ENCODE measurements at regions not wholly inside any gene's neighbourhood (a gene's known extent, or its start where the extent isn't known, plus 50 kb on each side); places are given as distances from the start of the nearest gene placed in this dataset. TPM values are rescaled to one million over a fixed set of nuclear protein-coding genes. Genes with fewer than 3 reads are reported as not detected.

DNA sequence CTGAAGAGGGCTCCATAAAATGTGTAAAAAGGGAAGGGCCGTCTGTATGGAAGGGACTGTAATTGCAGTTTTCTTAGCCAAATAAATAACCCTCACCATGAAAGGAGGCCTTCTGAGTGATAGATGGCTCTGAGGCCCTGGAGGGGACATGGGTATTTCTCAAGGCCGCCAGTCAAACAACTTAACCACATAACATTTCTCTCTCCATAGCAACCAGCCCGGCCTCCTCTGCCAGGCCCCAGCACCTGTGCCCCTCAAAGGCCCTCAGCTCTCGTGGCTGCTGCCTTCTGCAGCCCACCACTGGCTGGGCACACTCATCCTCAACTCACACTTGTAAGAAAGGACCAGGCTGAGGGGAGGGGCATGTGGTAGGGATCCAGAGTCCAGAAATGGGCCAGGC is 57.0 kb upstream of the GJB5 start:
- DNase-seq = no peak
- Histone ChIP-seq H3K27ac (replicated peaks) (no peak overlapping the region), H3K9me3 (replicated peaks) (peaks cover 7% of the 10 kb centered on the region), H3K36me3 (no peaks in the 10 kb centered on the region), H3K4me1 (no peaks in the 10 kb centered on the region), H3K27me3 (ENCODE audit: low read depth) (peaks cover 72% of the 10 kb centered on the region), H3K4me3 (no peak overlapping the region)
- intact Hi-C loops (cut with micrococcal nuclease) = no loop called here
- TF ChIP-seq, protein P1, sequence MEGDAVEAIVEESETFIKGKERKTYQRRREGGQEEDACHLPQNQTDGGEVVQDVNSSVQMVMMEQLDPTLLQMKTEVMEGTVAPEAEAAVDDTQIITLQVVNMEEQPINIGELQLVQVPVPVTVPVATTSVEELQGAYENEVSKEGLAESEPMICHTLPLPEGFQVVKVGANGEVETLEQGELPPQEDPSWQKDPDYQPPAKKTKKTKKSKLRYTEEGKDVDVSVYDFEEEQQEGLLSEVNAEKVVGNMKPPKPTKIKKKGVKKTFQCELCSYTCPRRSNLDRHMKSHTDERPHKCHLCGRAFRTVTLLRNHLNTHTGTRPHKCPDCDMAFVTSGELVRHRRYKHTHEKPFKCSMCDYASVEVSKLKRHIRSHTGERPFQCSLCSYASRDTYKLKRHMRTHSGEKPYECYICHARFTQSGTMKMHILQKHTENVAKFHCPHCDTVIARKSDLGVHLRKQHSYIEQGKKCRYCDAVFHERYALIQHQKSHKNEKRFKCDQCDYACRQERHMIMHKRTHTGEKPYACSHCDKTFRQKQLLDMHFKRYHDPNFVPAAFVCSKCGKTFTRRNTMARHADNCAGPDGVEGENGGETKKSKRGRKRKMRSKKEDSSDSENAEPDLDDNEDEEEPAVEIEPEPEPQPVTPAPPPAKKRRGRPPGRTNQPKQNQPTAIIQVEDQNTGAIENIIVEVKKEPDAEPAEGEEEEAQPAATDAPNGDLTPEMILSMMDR (IDR thresholded peaks at IDR 0.05; ENCODE audit: borderline replicate concordance) = no peak

DNA sequence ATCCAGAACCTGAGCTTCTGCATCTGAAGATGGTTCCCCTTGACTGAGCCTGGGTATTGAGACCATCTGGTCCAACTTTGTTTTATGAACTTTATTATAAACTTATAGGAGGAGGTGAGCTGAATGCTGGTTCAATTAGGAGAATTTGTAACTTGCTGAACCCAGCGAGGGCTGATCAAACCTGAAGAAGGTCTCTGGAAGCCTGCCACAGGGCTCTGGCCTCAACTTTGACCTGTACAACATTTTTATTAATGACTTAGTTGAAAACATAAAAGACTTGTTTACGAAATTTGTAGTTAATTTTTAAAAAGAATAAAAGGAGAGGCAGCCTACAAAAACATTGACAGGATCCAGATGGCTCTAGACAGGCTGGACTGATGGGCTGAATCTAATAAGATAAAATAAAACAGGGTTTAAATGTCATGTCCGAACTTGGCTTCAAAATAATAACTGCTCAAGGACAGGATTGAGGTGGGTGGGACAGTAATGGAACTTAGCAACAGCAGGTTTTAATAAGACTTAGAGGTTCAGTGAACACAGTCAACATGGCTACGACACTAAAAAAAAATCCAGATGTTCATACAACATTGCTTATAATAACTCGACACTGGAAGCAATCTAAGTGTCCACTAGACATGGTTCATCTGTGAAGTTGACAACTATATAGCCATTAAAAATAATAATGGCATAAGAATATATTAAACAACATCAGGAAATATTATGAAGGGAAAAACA is 53.4 kb upstream of the GJB5 start:
- no peaks in the 10 kb centered on the region for H3K9me3 ChIP-seq (replicated peaks)
- TF ChIP-seq, protein P1 (IDR thresholded peaks at IDR 0.05; ENCODE audit: borderline replicate concordance) = no peak
- intact Hi-C loops (cut with micrococcal nuclease) = no loop called here
- H3K27ac ChIP-seq (replicated peaks) = no peak overlapping the region
- no peak overlapping the region for H3K4me3 ChIP-seq
- peaks cover 9% of the 10 kb centered on the region for H3K4me1 ChIP-seq
- DNase-seq = no peak
- peaks cover 65% of the 10 kb centered on the region for H3K27me3 ChIP-seq (ENCODE audit: low read depth)
- no peaks in the 10 kb centered on the region for H3K36me3 ChIP-seq

Small RNA genes in the stretch of these regions (microRNA-seq; reads per million reads assigned to microRNA genes)
- gene MIR552 = not detected

Data from left ventricle myocardium inferior (tissue), 1 donor.